ENCODE measurements at regions not wholly inside any gene's neighbourhood (a gene's known extent, or its start where the extent isn't known, plus 50 kb on each side); places are given as distances from the start of the nearest gene placed in this dataset.

DNA sequence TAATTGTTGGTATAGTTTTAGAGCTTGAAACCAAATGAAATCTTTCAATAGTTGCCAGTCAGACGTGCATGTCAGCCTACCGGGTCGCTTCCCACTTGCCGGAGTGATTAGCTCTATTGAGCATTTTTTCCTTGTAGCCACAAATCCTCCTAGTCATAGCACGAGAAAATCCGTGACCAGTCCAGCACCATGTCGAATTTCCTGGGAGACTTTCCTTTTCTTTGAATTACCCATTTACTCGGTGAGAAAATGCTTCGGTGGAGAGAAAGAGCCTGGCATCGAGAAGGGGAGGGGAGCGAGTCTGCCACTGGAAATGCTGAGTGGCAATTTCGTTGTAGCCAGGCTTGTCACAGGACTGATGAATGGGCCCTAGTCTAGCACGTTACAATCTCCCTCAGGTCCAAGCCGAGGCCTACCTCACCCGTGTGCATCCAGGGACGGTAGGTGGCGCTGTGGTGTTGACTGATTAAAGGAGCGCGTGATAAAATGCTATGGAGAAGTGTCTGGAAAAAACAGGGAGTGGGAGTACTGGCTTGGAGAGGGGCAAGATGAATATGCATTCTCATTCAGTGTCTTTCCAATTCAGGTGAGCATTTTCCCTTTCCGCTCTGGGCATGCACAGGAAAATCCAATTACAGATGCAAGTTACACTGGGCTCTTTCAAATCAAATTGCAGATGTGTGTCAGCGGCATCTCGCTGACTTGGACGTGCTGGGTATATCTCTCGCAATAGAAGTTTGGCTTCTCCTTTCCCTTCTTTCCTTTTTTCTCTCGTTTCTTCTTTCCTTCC, 238.8 kb downstream of the EDEM1 start (continued):
- peak; percentile 97 for TF ChIP-seq MITF (IDR thresholded peaks at IDR 0.05)
- no peak for TF ChIP-seq CEBPZ (IDR thresholded peaks at IDR 0.05; ENCODE audit: borderline replicate concordance, low read depth, low read length)
- TF ChIP-seq BCOR (IDR thresholded peaks at IDR 0.05): peak; percentile 48; the same call in 1 of the 2 replicates
- 0 out of 2 replicates have a peak, but pooled peaks have one; percentile 46 for TF ChIP-seq NCOA1 (IDR thresholded peaks at IDR 0.05; ENCODE audit: low read depth)
- no peak for TF ChIP-seq GATAD2B (IDR thresholded peaks at IDR 0.05; ENCODE audit: borderline replicate concordance)
- TF ChIP-seq TCF7 (IDR thresholded peaks at IDR 0.05; ENCODE audit: borderline replicate concordance): 0 out of 2 replicates have a peak, but pooled peaks have one; percentile 57
- TF ChIP-seq, protein P1, sequence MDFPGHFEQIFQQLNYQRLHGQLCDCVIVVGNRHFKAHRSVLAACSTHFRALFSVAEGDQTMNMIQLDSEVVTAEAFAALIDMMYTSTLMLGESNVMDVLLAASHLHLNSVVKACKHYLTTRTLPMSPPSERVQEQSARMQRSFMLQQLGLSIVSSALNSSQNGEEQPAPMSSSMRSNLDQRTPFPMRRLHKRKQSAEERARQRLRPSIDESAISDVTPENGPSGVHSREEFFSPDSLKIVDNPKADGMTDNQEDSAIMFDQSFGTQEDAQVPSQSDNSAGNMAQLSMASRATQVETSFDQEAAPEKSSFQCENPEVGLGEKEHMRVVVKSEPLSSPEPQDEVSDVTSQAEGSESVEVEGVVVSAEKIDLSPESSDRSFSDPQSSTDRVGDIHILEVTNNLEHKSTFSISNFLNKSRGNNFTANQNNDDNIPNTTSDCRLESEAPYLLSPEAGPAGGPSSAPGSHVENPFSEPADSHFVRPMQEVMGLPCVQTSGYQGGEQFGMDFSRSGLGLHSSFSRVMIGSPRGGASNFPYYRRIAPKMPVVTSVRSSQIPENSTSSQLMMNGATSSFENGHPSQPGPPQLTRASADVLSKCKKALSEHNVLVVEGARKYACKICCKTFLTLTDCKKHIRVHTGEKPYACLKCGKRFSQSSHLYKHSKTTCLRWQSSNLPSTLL (IDR thresholded peaks at IDR 0.05): no peak
- no peak for TF ChIP-seq GABPB2 (CRISPR knock-in tag; conservative IDR thresholded peaks at IDR 0.05)
- peak; percentile 59 for TF ChIP-seq ATF7 (IDR thresholded peaks at IDR 0.05)
- TF ChIP-seq, protein P2, sequence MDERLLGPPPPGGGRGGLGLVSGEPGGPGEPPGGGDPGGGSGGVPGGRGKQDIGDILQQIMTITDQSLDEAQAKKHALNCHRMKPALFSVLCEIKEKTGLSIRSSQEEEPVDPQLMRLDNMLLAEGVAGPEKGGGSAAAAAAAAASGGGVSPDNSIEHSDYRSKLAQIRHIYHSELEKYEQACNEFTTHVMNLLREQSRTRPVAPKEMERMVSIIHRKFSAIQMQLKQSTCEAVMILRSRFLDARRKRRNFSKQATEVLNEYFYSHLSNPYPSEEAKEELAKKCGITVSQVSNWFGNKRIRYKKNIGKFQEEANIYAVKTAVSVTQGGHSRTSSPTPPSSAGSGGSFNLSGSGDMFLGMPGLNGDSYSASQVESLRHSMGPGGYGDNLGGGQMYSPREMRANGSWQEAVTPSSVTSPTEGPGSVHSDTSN (CRISPR knock-in tag; IDR thresholded peaks at IDR 0.05; ENCODE audit: low read depth): no peak
- TF ChIP-seq, protein P2 (tag; conservative IDR thresholded peaks at IDR 0.05; ENCODE audit: low read depth): peak; percentile 95
